ENCODE measurements at regions not wholly inside any gene's neighbourhood (a gene's known extent, or its start where the extent isn't known, plus 50 kb on each side); places are given as distances from the start of the nearest gene placed in this dataset.
"Not testable (repeated sequence)": the region's sequence is repeated elsewhere in the genome, so short reads cannot be mapped to it uniquely, and the experiment has no call there.

DNA sequence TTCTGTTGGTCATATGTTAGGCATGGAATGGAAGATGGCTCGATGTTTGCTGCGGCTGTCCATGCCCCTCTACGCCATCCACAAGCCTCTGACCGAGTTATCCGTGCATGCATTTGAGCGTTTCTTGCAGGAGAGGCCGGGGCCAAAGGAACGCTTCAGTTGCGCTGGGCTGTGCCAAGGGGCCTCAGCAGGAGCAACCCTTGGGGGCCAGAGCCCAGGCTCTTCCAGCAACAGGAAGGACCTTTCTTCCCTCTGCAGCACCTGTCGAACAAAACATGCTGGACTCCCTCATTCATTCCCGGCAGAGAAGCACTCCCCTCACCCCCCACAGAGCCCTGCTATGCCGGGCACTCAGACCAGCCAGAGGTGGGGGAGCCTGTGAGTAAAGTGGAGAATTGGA lies 81.4 kb upstream of the CRYM start:
- H3K4me3 Mint-ChIP-seq, result peak overlapping the region; percentile 67
- H3K4me1 Mint-ChIP-seq, result peaks cover 83% of the 10 kb centered on the region
- intact Hi-C loops (cut with micrococcal nuclease), result loop anchor here (2.0 to 5.0 kb wide), 2 partner anchors 59 to 82 kb away; partner anchors contain the start of gene CRYM
- H3K36me3 Mint-ChIP-seq (ENCODE audit: low read depth); CTCF ChIA-PET; DNase-seq; ATAC-seq (ENCODE audit: low read depth); H3K9me3 Mint-ChIP-seq; H3K27me3 Mint-ChIP-seq: not testable (repeated sequence)
- H3K27ac Mint-ChIP-seq, result peak overlapping the region; percentile 97
- POLR2A ChIA-PET, result interaction anchor here (1.0 to 1.4 kb wide), 2 partner anchors 9 to 59 kb away, joined by 7 read pairs; no protein-coding TSS in a partner anchor

GRCh38 chr16:21358261-21358795 lies 80.2 kb upstream of the CRYM start:
- ATAC-seq (ENCODE audit: low read depth), result peak; percentile 60

GRCh38 chr16:21356308-21356707 lies 78.2 kb upstream of the CRYM start:
- peaks cover 56% of the 10 kb centered on the region for H3K4me1 Mint-ChIP-seq
- H3K4me3 Mint-ChIP-seq, result peak overlapping the region; percentile 68
- H3K36me3 Mint-ChIP-seq (ENCODE audit: low read depth); H3K9me3 Mint-ChIP-seq; POLR2A ChIA-PET; H3K27me3 Mint-ChIP-seq; CTCF ChIA-PET: not testable (repeated sequence)
- peak; percentile 45 for DNase-seq
- H3K27ac Mint-ChIP-seq, result peak overlapping the region; percentile 92
- intact Hi-C loops (cut with micrococcal nuclease), result loop anchor here (5.0 kb wide), 1 partner anchor 79 kb away; the partner anchor contains the start of gene CRYM
- peak; percentile 35 for ATAC-seq (ENCODE audit: low read depth)

More at GRCh38 chr16:21358261-21358795, 80.2 kb upstream of the CRYM start:
- H3K27me3 Mint-ChIP-seq; H3K36me3 Mint-ChIP-seq (ENCODE audit: low read depth); H3K9me3 Mint-ChIP-seq; CTCF ChIA-PET: not testable (repeated sequence)
- Mint-ChIP-seq H3K4me3 (peak overlapping the region; percentile 71), H3K4me1 (peaks cover 71% of the 10 kb centered on the region), H3K27ac (peak overlapping the region; percentile 97)
- intact Hi-C loops (cut with micrococcal nuclease), result loop anchor here (2.0 to 5.0 kb wide), 2 partner anchors 58 to 81 kb away; partner anchors contain the start of gene CRYM
- DNase-seq, result peak; percentile 65
- POLR2A ChIA-PET, result interaction anchor here (0.8 to 1.2 kb wide), 5 partner anchors 8 to 58 kb away, joined by 3 to 10 read pairs (median 4); no protein-coding TSS in a partner anchor

- peaks cover 20% of the 10 kb centered on the region for H3K4me1 Mint-ChIP-seq
- intact Hi-C loops (cut with micrococcal nuclease); POLR2A ChIA-PET; H3K36me3 Mint-ChIP-seq (ENCODE audit: low read depth); H3K9me3 Mint-ChIP-seq; H3K4me3 Mint-ChIP-seq; H3K27ac Mint-ChIP-seq; CTCF ChIA-PET; DNase-seq; H3K27me3 Mint-ChIP-seq: not testable (repeated sequence)
- peak; percentile 56 for ATAC-seq (ENCODE audit: low read depth)
Observed at GRCh38 chr16:21351433-21351832, 73.3 kb upstream of the CRYM start.

DNA sequence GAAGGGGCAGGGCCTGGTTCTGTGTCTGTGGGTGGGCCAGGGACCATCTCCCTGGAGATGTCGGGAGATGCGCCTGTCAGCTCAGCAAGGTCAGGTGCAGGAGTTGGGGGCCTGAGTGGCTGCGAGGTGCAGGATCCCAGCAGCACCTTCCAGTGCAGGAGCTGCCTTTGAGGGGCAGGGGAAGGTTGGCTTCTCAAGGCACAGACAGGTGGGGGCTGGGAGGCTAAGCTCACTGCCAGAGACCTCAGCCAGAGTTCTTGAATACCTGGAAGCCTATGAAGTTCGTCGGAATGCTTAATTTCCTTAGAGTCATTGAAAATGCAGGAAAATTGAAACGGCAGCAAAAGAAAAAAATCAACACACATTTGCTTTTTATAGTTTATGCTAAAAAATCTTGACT lies 72.8 kb upstream of the CRYM start:
- intact Hi-C loops (cut with micrococcal nuclease), result not testable (repeated sequence)

GRCh38 chr16:21349336-21349735 lies 71.2 kb upstream of the CRYM start:
- H3K27me3 Mint-ChIP-seq; POLR2A ChIA-PET; H3K4me3 Mint-ChIP-seq; H3K36me3 Mint-ChIP-seq (ENCODE audit: low read depth); H3K9me3 Mint-ChIP-seq; CTCF ChIA-PET; DNase-seq; H3K27ac Mint-ChIP-seq; ATAC-seq (ENCODE audit: low read depth); intact Hi-C loops (cut with micrococcal nuclease): not testable (repeated sequence)
- peaks cover 10% of the 10 kb centered on the region for H3K4me1 Mint-ChIP-seq

More for the DNA sequence above, 72.8 kb upstream of the CRYM start:
- H3K27me3 Mint-ChIP-seq; CTCF ChIA-PET; POLR2A ChIA-PET; H3K27ac Mint-ChIP-seq; H3K36me3 Mint-ChIP-seq (ENCODE audit: low read depth); H3K4me3 Mint-ChIP-seq; H3K9me3 Mint-ChIP-seq; ATAC-seq (ENCODE audit: low read depth); DNase-seq: not testable (repeated sequence)
- H3K4me1 Mint-ChIP-seq, result peaks cover 14% of the 10 kb centered on the region

- CTCF ChIA-PET; ATAC-seq (ENCODE audit: low read depth); DNase-seq; H3K27me3 Mint-ChIP-seq; intact Hi-C loops (cut with micrococcal nuclease); POLR2A ChIA-PET; H3K4me3 Mint-ChIP-seq; H3K27ac Mint-ChIP-seq; H3K36me3 Mint-ChIP-seq (ENCODE audit: low read depth); H3K9me3 Mint-ChIP-seq: not testable (repeated sequence)
- H3K4me1 Mint-ChIP-seq, result peaks cover 10% of the 10 kb centered on the region
Observed at GRCh38 chr16:21348815-21349214, 70.7 kb upstream of the CRYM start.

DNA sequence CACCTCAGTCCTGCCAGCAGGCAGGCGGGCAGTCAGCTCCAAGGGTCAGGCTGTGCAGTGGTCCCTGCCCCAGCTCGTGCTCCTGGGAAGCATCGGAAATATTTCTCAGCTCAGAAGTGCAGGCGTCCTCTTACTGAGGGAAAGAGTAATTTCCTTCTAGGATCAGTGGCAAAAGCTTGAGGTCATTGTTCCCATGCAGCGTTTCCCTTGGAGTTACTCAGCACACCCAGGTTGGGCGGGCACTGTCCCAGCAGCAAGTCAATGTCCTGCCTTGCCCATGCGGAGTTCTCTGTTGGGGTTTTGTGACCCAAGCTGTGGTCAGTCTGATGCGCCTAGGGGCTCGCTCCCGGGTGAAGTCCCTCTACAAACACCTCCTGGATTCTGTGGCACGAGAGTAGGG lies 69.4 kb upstream of the CRYM start:
- ATAC-seq (ENCODE audit: low read depth); POLR2A ChIA-PET; H3K4me3 Mint-ChIP-seq; DNase-seq; H3K36me3 Mint-ChIP-seq (ENCODE audit: low read depth); H3K9me3 Mint-ChIP-seq; CTCF ChIA-PET; intact Hi-C loops (cut with micrococcal nuclease); H3K27ac Mint-ChIP-seq; H3K27me3 Mint-ChIP-seq: not testable (repeated sequence)
- H3K4me1 Mint-ChIP-seq, result peaks cover 10% of the 10 kb centered on the region

DNA sequence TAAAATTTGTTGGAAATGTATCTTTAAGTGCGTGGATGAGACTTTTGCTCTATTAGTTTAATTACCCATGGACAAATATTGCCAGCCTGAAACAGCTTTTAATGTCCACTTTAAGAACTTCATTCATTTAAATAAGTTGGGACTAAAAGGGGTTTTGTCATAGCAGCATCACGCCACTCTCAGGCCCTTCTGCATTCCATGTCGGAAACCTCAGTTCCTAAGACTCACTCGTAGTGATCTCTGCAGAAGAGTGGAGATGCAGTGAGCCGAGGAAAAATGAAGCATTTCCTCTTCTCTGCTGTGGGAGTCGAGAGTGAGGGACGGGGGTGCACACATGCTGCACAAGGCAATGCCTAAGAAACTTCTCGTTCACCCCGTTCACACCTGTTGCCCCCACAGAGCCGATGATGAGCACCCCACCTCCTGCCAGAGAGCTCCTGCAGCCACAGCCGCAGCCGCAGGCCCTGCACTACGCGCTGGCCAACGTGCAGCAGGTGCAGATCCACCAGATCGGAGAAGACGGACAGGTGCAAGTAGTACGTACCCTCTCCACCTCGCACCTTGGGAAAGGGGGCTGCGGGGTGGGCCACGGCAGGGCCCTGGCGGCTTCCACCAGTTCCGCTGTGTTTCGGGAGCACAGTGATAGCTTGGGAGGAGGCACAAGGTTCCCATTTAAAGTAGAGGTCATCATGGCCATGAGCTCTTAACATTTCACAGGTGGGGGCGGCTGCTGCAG lies 68.8 kb upstream of the CRYM start:
- H3K4me1 Mint-ChIP-seq; DNase-seq; POLR2A ChIA-PET; ATAC-seq (ENCODE audit: low read depth); H3K27me3 Mint-ChIP-seq; H3K36me3 Mint-ChIP-seq (ENCODE audit: low read depth); intact Hi-C loops (cut with micrococcal nuclease); H3K4me3 Mint-ChIP-seq; CTCF ChIA-PET; H3K9me3 Mint-ChIP-seq; H3K27ac Mint-ChIP-seq: not testable (repeated sequence)

- H3K27me3 Mint-ChIP-seq; H3K4me3 Mint-ChIP-seq; DNase-seq; H3K27ac Mint-ChIP-seq; POLR2A ChIA-PET; ATAC-seq (ENCODE audit: low read depth); H3K9me3 Mint-ChIP-seq; intact Hi-C loops (cut with micrococcal nuclease); CTCF ChIA-PET; H3K4me1 Mint-ChIP-seq; H3K36me3 Mint-ChIP-seq (ENCODE audit: low read depth): not testable (repeated sequence)
Observed at GRCh38 chr16:21344361-21344912, 66.3 kb upstream of the CRYM start.
